ENCODE measurements at regions not wholly inside any gene's neighbourhood (a gene's known extent, or its start where the extent isn't known, plus 50 kb on each side); places are given as distances from the start of the nearest gene placed in this dataset.

GRCh38 chr10:125536236-125536635 is 146.7 kb downstream of the TEX36 start:
- Histone ChIP-seq H3K4me1 (ENCODE audit: control insufficient read depth, extremely low read depth, insufficient read depth, low read length) (no peaks in the 10 kb centered on the region), H3K9ac (replicated peaks; ENCODE audit: extremely low read depth, insufficient read depth, low read length) (no peak overlapping the region), H3K79me2 (ENCODE audit: control insufficient read depth, insufficient read depth, low read length) (no peaks in the 10 kb centered on the region), H2AFZ (ENCODE audit: low read depth, low read length) (no peak overlapping the region), H3K9me1 (replicated peaks; ENCODE audit: control insufficient read depth, extremely low read depth, insufficient read depth, low read length) (no peaks in the 10 kb centered on the region), H3K27ac (ENCODE audit: insufficient read depth, low read depth, low read length) (no peak overlapping the region), H3K27me3 (ENCODE audit: control insufficient read depth in 2 of 2, insufficient read depth in 2 of 2, low read length in 2 of 2) (peaks cover 2 to 7% of the 10 kb centered on the region in 2 experiments), H3K9me3 (replicated peaks; ENCODE audit: control insufficient read depth, insufficient read depth, low read length) (no peaks in the 10 kb centered on the region), H3K4me2 (ENCODE audit: insufficient read depth, low read length) (no peak overlapping the region), H3K36me3 (ENCODE audit: control insufficient read depth in 2 of 2, extremely low read depth in 1 of 2, insufficient read depth in 2 of 2, low read length in 2 of 2) (no peaks in the 10 kb centered on the region), H3K4me3 (replicated peaks in 1 of 3; ENCODE audit: insufficient read depth in 1 of 3, low read depth in 1 of 3, low read length in 3 of 3) (no peak overlapping the region), H4K20me1 (replicated peaks; ENCODE audit: control insufficient read depth, extremely low read depth, insufficient read depth, low read length) (no peaks in the 10 kb centered on the region)
- intact Hi-C loops (cut with micrococcal nuclease) = no loop called here
- POLR2A ChIA-PET = no interaction called here
- FAIRE-seq (no peak), DNase-seq (ENCODE audit: low read depth, low spot score) (no peak)
- dilution Hi-C loops (cut with MboI; ENCODE audit: extremely low pct_ligation_motif_present, low sequenced_read_pairs) = no loop called here
- CTCF ChIA-PET = no interaction called here
- no TSS peak for BruUV-seq (replicated peaks)
- TF ChIP-seq FOS (IDR thresholded peaks at IDR 0.05; ENCODE audit: borderline replicate concordance, insufficient read depth, low read length) (no peak), EZH2 (IDR thresholded peaks at IDR 0.05; ENCODE audit: borderline replicate concordance, low read depth, low read length, severe bottlenecking) (no peak), MYC (IDR thresholded peaks at IDR 0.05; ENCODE audit: low read depth, low read length) (no peak), JUN (IDR thresholded peaks at IDR 0.05; ENCODE audit: borderline replicate concordance, insufficient read depth, insufficient read length, low read depth) (no peak), POLR2A (IDR thresholded peaks at IDR 0.05; ENCODE audit: low read depth, low read length) (no peak), CTCF (IDR thresholded peaks at IDR 0.05; ENCODE audit: extremely low read depth in 1 of 2, insufficient read depth in 1 of 2, low read depth in 1 of 2, low read length in 2 of 2) (no peak), GATA2 (IDR thresholded peaks at IDR 0.05; ENCODE audit: insufficient read depth, insufficient read length, low read depth, low read length) (no peak), POLR2AphosphoS5 (IDR thresholded peaks at IDR 0.05; ENCODE audit: insufficient read depth, low read depth, low read length) (no peak), MAX (IDR thresholded peaks at IDR 0.05; ENCODE audit: insufficient read depth, insufficient read length) (no peak)
